Astrocyte of the spinal cord (primary cell): ENCODE measurements at regions not wholly inside any gene's neighbourhood (a gene's known extent, or its start where the extent isn't known, plus 50 kb on each side); places are given as distances from the start of the nearest gene placed in this dataset.

Source experiments
- DNase-seq: peaks from one replicate; pipeline ENCODE4 v3.0.0; 2011; ENCODE audit warnings: low read depth, low spot score
- H3K4me3 ChIP-seq: 2 replicates; pipeline ENCODE4 v1.5.1; 2011; ENCODE audit warnings: low read depth, mild to moderate bottlenecking, low read length, moderate library complexity
- in situ Hi-C: cut with HindIII; loops from 2 replicates; pipeline ENCODE4 v1.10.0; 2017; ENCODE audit warnings: low sequenced_read_pairs
- TF ChIP-seq, protein P1 (sequence below): IDR thresholded peaks from 2 replicates; pipeline ENCODE4 v1.5.1; 2012; ENCODE audit warnings: low read depth, mild to moderate bottlenecking, low read length, inconsistent platforms

DNA sequence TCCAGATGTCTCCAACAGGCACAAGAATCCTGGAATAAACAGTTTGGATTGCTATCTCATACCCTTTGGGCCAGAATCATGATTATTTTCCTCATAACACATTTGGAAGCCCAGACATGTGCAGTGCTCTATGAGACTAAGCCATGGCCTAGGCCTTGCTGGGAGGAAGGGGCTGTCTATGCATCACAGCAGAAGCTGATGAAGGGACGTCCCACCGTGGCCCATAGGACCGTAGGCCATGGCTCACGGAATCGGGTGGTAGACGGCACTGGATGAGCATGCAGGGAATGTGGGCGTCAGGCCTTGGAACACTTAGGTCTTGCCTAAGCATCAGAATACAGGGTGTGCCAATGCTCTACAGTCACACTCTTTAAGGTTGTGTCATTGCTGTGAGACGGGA is 283.8 kb upstream of the TSHZ3 start:
- in situ Hi-C loops: no loop called here
- TF ChIP-seq, protein P1, sequence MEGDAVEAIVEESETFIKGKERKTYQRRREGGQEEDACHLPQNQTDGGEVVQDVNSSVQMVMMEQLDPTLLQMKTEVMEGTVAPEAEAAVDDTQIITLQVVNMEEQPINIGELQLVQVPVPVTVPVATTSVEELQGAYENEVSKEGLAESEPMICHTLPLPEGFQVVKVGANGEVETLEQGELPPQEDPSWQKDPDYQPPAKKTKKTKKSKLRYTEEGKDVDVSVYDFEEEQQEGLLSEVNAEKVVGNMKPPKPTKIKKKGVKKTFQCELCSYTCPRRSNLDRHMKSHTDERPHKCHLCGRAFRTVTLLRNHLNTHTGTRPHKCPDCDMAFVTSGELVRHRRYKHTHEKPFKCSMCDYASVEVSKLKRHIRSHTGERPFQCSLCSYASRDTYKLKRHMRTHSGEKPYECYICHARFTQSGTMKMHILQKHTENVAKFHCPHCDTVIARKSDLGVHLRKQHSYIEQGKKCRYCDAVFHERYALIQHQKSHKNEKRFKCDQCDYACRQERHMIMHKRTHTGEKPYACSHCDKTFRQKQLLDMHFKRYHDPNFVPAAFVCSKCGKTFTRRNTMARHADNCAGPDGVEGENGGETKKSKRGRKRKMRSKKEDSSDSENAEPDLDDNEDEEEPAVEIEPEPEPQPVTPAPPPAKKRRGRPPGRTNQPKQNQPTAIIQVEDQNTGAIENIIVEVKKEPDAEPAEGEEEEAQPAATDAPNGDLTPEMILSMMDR: no peak
- DNase-seq: no peak
- H3K4me3 ChIP-seq: no peak overlapping the region

DNA sequence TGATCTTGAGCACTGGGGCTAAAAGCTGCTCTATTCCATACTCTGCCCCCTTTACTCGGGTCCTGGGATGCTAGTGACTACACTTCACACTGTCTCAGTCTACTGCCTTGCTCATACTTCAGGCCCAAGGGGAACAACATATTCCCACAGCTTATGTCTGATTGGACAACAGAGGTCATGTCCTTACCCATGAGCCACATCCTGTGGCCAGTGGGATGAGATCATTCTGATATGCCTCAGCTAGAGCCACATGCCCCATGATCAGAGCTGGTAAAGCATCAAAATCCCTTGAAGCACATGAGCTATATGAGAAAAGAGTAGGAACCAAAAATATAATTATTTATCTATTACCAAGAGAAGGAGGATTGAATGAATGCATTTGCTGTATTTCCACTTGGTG is 290.1 kb upstream of the TSHZ3 start:
- in situ Hi-C loops: no loop called here
- DNase-seq: no peak
- H3K4me3 ChIP-seq: no peak overlapping the region
- TF ChIP-seq, protein P1: no peak

DNA sequence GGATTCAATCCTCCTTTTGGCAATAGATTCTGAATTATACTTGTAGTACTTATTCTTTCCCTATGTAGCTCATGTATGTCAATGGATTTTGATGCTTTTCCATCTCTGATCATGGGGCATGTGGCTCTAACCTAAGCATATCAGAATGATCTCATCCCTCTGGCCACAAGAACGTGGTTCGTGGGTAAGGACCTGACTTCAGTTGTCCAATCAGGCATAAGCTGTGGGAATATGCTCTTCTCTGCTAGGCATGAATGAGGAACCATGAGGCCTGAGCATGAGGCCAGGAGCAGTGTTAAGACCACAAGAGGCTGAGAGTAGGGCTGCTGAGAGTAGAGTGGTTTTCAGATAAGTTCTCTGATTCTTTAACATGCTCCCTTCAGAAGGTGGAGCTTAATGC is 292.4 kb upstream of the TSHZ3 start:
- in situ Hi-C loops: no loop called here
- H3K4me3 ChIP-seq: no peak overlapping the region
- TF ChIP-seq, protein P1: no peak
- peak; percentile 7 for DNase-seq

DNA sequence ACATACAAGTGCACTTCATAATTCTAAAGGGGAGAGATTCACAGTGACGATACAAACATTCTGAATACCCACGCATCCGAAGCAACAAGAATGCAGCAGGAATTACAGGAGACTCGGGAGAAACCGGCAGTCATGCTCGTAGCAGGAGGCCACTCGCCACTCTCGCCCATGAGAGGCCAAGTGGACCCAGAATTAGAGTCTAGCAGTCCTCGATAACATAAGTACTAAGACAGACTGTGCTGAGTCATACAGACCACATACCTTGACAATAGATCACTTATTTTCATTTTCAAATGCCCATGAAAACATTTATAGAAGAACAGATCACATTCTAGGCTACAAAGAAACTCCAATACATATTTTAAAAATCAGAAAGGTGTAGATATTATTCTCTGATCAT is 299.1 kb upstream of the TSHZ3 start:
- in situ Hi-C loops: no loop called here
- H3K4me3 ChIP-seq: no peak overlapping the region
- TF ChIP-seq, protein P1: no peak
- peak; percentile 5 for DNase-seq

DNA sequence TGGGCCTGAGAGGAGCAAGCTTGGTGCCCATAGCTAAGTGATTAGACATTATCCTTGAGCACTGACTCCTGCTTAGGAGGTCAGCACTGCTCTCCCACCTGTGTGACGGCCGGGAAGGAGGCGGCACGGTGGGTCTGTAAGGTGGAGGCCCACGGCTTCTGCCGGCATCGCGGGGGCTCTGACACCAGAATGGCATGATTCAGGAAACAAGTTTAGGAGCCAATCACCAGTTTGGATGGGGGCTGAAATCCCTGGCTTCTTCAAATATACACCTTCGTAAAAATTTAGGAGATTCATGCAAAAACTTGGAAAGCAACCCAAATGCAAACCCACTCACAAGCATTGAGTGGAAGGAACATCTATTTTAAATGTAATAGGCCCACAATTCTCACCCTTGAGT is 307.3 kb upstream of the TSHZ3 start:
- DNase-seq: no peak
- no peak overlapping the region for H3K4me3 ChIP-seq

DNA sequence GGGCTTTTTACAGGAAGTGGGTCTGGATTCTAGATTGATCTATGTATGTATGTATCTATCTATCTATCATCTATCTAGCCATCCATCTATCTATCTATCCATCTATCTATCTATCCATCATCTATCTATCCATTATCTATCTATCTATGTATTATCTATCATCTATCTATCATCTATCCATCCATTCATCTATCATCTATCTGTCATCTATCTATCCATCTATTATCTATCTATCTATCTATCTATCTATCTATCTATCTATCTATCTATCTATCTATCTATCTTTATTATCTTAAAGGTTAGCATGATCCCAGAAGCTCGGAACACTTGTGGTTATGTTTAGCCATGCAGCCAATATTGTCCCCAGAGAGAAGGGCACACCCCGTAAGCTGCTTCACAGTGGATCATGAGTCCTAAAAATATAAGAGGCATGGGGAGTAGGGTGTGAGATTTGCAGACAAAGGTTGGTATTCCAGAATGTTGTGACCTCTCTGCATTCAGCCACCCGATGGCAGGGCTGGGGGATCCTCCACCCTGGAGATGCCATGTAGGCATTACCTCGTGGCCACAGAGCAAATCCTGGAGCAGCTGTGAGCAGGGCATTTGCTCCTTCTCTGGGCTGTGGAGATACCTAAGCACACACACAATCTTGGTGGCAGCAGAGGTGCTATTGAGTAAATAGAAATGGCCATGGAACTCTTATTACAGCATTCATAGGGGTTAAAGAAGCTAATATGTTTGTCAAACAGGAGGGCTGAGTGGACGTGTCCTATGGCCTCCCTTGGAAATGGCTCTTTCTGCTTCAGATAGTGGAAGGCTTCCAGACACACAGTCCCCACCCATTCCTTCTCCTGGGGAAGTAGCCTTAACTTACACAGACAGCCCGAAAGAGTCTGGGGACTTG is 310.0 kb upstream of the TSHZ3 start:
- TF ChIP-seq, protein P1: no peak
- in situ Hi-C loops: no loop called here
- DNase-seq: no peak
- H3K4me3 ChIP-seq: no peak overlapping the region

More for the DNA sequence above, 307.3 kb upstream of the TSHZ3 start:
- in situ Hi-C loops: no loop called here
- TF ChIP-seq, protein P1: no peak
